Peyer's patch (tissue), 4 donors: ENCODE measurements at regions not wholly inside any gene's neighbourhood (a gene's known extent, or its start where the extent isn't known, plus 50 kb on each side); places are given as distances from the start of the nearest gene placed in this dataset.

ENCODE experiments used
- POLR2A ChIP-seq, 2 donors: fragments of 450-650 bp; IDR thresholded peaks; one replicate each; pipeline ENCODE4 v1.5.1; 2017; ENCODE audit warnings: antibody characterized with exemption in 2 of 2, mild to moderate bottlenecking in 2 of 2, moderate library complexity in 2 of 2
- TF ChIP-seq, protein P1 (sequence below), 6 experiments: fragments of 450-650 bp in 4 of 6; fragments of 200-600 bp in 2 of 6; sonication (generic) in 1 of 6; IDR thresholded peaks; one replicate each; pipeline ENCODE4 v1.5.1; 2017 to 2019; ENCODE audit warnings: antibody characterized with exemption in 6 of 6, mild to moderate bottlenecking in 3 of 6, moderate library complexity in 1 of 6

DNA sequence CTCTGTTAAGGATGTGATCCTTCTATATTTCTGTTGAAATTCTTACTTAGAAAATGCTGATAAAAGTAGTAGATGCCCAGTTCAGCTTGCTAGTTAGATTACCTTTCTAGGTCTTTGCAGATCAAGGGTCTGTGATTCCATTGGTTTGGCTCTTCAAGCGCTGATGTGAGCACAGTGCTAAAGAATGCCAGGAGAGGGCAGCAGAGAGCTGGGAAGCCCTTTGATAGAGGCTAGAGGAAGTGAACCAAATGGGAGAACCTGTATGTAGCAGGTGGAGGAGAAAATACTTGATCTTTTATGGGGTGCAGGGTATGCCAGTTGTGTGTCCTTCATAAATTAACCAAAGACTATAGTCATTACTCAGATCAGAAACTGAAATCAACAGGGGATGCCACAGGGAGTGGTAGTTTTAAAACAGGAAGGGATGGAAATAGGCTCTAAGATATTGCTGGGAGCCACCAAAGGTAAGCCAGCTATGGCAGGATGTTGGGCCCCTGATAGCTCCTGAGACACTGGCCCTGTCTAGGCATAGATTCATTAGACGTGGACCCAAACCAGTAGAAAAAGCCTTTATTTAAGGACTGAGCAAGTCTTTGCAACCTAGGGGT lies 677.4 kb downstream of the SQOR start:
- TF ChIP-seq, protein P1, sequence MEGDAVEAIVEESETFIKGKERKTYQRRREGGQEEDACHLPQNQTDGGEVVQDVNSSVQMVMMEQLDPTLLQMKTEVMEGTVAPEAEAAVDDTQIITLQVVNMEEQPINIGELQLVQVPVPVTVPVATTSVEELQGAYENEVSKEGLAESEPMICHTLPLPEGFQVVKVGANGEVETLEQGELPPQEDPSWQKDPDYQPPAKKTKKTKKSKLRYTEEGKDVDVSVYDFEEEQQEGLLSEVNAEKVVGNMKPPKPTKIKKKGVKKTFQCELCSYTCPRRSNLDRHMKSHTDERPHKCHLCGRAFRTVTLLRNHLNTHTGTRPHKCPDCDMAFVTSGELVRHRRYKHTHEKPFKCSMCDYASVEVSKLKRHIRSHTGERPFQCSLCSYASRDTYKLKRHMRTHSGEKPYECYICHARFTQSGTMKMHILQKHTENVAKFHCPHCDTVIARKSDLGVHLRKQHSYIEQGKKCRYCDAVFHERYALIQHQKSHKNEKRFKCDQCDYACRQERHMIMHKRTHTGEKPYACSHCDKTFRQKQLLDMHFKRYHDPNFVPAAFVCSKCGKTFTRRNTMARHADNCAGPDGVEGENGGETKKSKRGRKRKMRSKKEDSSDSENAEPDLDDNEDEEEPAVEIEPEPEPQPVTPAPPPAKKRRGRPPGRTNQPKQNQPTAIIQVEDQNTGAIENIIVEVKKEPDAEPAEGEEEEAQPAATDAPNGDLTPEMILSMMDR (IDR thresholded peaks at IDR 0.05): peak in 5 of 6 experiments; percentile 15 to 88 (median 85)
- TF ChIP-seq POLR2A (IDR thresholded peaks at IDR 0.05): no peak
